Sigmoid colon (tissue), 3 donors: ENCODE measurements at regions not wholly inside any gene's neighbourhood (a gene's known extent, or its start where the extent isn't known, plus 50 kb on each side); places are given as distances from the start of the nearest gene placed in this dataset.
"Not testable (repeated sequence)": the region's sequence is repeated elsewhere in the genome, so short reads cannot be mapped to it uniquely, and the experiment has no call there.

Experiments used
- POLR2A ChIP-seq, 2 donors: fragments of 450-650 bp; IDR thresholded peaks; one replicate each; pipeline ENCODE4 v1.6.1; 2016; ENCODE audit warnings: antibody characterized with exemption in 2 of 2, mild to moderate bottlenecking in 2 of 2, moderate library complexity in 2 of 2
- TF ChIP-seq, protein P1 (sequence below), 4 experiments: fragments of 450-650 bp in 3 of 4; fragments of 200-600 bp in 1 of 4; IDR thresholded peaks; one replicate each; pipeline ENCODE4 v1.5.1; 2016 to 2019; ENCODE audit warnings: antibody characterized with exemption in 4 of 4, mild to moderate bottlenecking in 3 of 4, moderate library complexity in 2 of 4

DNA sequence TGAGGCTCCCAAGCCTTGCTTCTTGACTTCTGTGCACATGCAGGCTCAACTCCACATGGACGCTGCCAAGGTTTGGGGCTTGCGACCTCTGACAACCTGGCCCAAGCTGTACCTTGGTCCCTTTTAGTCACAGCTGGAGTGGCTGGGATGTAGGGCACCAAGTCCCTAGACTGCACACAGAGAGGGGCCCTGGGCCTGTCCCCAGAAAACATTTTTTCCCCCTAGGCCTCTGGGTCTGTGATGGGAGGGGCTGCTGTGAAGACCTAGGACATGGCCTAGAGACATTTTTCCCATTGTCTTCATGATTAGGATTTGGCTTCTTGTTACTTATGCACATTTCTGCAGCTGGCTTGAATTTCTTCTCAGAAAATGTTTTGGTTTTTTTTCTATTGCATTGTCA, 430.1 kb upstream of the ZNG1F start:
- TF ChIP-seq, protein P1, sequence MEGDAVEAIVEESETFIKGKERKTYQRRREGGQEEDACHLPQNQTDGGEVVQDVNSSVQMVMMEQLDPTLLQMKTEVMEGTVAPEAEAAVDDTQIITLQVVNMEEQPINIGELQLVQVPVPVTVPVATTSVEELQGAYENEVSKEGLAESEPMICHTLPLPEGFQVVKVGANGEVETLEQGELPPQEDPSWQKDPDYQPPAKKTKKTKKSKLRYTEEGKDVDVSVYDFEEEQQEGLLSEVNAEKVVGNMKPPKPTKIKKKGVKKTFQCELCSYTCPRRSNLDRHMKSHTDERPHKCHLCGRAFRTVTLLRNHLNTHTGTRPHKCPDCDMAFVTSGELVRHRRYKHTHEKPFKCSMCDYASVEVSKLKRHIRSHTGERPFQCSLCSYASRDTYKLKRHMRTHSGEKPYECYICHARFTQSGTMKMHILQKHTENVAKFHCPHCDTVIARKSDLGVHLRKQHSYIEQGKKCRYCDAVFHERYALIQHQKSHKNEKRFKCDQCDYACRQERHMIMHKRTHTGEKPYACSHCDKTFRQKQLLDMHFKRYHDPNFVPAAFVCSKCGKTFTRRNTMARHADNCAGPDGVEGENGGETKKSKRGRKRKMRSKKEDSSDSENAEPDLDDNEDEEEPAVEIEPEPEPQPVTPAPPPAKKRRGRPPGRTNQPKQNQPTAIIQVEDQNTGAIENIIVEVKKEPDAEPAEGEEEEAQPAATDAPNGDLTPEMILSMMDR (IDR thresholded peaks at IDR 0.05): not testable (repeated sequence)
- TF ChIP-seq POLR2A (IDR thresholded peaks at IDR 0.05): not testable (repeated sequence)
